MCF 10A (cell line): ENCODE measurements at regions not wholly inside any gene's neighbourhood (a gene's known extent, or its start where the extent isn't known, plus 50 kb on each side); places are given as distances from the start of the nearest gene placed in this dataset.

Experiments
- BruUV-seq: library from RNA; stranded (reverse); fragments of 400-500 nt; replicated peaks from 2 replicates; lab custom pipeline; 2021; lab: Mats Ljungman, UMichigan
- CTCF ChIA-PET: fragments of 300-600 bp; sonication (Branson Sonifier 250); formaldehyde crosslinking; extraction: SDS; loops from one replicate; lab custom pipeline; 2021; ENCODE audit warnings: antibody characterized with exemption, inconsistent platforms; lab: Yijun Ruan, JAX
- POLR2A ChIA-PET: fragments of 300-600, 350-650 bp; sonication (Branson Sonifier 250); formaldehyde crosslinking; extraction: SDS; loops from one replicate; lab custom pipeline; 2020; ENCODE audit warnings: antibody characterized with exemption, inconsistent platforms; lab: Yijun Ruan, JAX
- DNase-seq: peaks from one replicate; pipeline ENCODE4 v3.0.0-alpha.2; 2018; ENCODE audit not compliant: unreplicated experiment
- H3K27ac Mint-ChIP-seq: one replicate; pipeline ENCODE4 v1.8.0; 2022; ENCODE audit warnings: mild to moderate bottlenecking, low read depth, mixed read lengths; ENCODE audit not compliant: unreplicated experiment
- H3K27me3 Mint-ChIP-seq: one replicate; pipeline ENCODE4 v1.8.0; 2022; ENCODE audit warnings: mixed read lengths; ENCODE audit not compliant: insufficient read depth, unreplicated experiment
- H3K36me3 Mint-ChIP-seq: one replicate; pipeline ENCODE4 v1.8.0; 2022; ENCODE audit warnings: mild to moderate bottlenecking, moderate library complexity, mixed read lengths; ENCODE audit not compliant: insufficient read depth, unreplicated experiment
- H3K4me1 Mint-ChIP-seq: one replicate; pipeline ENCODE4 v1.8.0; 2022; ENCODE audit warnings: mixed read lengths; ENCODE audit not compliant: insufficient read depth, unreplicated experiment
- H3K4me3 Mint-ChIP-seq: one replicate; pipeline ENCODE4 v1.8.0; 2022; ENCODE audit warnings: mild to moderate bottlenecking, moderate library complexity, mixed read lengths; ENCODE audit not compliant: unreplicated experiment
- H3K9me3 Mint-ChIP-seq: one replicate; pipeline ENCODE4 v1.8.0; 2022; ENCODE audit warnings: mixed read lengths; ENCODE audit not compliant: unreplicated experiment
- intact Hi-C: fragments of 100-400 bp; cut with micrococcal nuclease; formaldehyde crosslinking; loops from 2 replicates; pipeline ENCODE4 v1.14.1; 2022
- TF ChIP-seq, protein P1 (sequence below): fragments of 200-600 bp; IDR thresholded peaks from one replicate; pipeline ENCODE4 v1.8.0; 2022; ENCODE audit warnings: antibody characterized with exemption, mild to moderate bottlenecking; ENCODE audit not compliant: unreplicated experiment

DNA sequence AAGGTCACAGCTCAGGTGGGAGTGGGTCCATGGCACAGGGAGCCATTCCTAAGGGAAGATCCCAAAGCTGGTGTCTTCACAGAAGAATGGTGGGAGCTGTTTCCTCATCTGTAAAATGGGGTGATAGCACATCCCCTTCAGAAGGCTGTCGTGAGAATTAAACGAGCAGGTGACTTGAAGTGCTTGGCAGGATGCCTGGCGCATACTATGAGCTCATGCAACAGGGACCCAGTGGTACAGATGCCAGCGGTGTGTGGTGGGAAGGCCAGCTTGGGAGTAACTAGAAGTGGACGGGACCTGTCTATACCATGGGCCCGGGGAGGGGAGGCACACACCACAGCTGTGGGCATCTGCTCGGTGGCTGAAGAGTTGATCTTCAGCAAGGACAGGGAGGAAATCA is 189.3 kb upstream of the TNRC6C start:
- Mint-ChIP-seq H3K4me1 (peaks cover 5% of the 10 kb centered on the region), H3K9me3 (no peaks in the 10 kb centered on the region), H3K36me3 (no peaks in the 10 kb centered on the region), H3K4me3 (no peak overlapping the region), H3K27ac (no peak overlapping the region), H3K27me3 (peaks cover 45% of the 10 kb centered on the region)
- ChIA-PET CTCF (no interaction called here), POLR2A (no interaction called here)
- no TSS peak for BruUV-seq
- intact Hi-C loops = no loop called here
- TF ChIP-seq, protein P1, sequence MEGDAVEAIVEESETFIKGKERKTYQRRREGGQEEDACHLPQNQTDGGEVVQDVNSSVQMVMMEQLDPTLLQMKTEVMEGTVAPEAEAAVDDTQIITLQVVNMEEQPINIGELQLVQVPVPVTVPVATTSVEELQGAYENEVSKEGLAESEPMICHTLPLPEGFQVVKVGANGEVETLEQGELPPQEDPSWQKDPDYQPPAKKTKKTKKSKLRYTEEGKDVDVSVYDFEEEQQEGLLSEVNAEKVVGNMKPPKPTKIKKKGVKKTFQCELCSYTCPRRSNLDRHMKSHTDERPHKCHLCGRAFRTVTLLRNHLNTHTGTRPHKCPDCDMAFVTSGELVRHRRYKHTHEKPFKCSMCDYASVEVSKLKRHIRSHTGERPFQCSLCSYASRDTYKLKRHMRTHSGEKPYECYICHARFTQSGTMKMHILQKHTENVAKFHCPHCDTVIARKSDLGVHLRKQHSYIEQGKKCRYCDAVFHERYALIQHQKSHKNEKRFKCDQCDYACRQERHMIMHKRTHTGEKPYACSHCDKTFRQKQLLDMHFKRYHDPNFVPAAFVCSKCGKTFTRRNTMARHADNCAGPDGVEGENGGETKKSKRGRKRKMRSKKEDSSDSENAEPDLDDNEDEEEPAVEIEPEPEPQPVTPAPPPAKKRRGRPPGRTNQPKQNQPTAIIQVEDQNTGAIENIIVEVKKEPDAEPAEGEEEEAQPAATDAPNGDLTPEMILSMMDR = no peak
- no peak for DNase-seq

DNA sequence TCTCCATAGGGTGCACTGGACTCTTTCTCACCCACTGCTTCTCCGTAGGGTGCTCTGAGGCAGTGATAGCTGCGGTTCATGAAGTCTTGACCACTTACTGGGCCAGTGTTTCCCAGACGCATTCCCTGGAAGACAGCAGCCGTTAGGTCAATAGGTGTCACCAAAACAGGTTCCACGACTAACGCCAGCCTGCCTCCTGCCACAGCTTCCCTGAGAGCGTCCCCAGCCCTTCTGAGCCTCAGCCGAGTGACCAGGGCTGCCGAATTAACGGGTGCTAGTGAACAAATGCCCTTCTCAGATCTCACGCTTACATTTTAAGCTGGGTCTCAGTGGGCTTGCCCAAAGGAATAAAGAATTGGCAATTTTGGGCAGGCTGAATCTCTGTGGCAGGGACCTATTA is 188.7 kb upstream of the TNRC6C start:
- CTCF ChIA-PET = no interaction called here

DNA sequence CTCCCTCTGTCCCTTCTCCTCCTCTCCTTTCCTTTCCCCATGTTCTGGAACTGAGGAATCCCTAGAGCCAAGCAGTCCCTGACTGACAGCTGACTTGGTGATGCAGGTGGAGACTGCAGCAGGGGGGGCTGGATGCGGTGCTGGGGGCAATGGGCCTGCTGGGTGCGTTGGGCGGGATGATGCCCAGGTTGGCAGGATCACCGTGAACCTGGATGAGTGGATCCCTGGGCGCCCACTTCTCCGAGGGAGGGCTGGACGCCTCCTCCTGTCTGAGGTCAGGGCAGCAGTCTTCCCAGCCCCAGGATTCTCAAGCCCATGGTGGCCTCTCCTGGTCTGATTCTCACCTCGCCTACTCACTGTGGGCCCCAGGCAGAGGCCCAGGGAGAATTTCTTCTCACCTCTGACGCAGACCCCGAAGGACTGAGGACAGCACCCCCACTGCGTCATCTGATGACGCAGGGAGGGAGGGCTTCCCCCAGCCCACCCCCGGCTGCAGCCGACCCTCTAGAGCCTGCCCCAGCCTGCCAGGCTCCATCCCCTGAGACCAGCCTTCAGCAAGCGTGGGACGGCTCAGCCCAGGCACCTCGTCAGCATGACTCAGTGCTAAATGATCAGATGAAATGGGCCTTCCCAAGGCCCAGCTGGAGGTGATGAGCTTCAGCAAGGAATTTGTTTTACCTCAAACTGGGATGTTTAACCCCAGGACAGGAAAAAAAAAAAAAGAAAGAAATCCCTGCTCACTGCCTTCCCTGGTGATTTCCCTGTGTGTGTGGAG is 188.0 kb upstream of the TNRC6C start:
- Mint-ChIP-seq H3K27ac (no peak overlapping the region), H3K36me3 (no peaks in the 10 kb centered on the region), H3K9me3 (no peaks in the 10 kb centered on the region), H3K4me3 (no peak overlapping the region), H3K4me1 (peaks cover 5% of the 10 kb centered on the region), H3K27me3 (peaks cover 32% of the 10 kb centered on the region)
- intact Hi-C loops = loop anchor here (5.0 kb wide), 1 partner anchor 228 kb away; no protein-coding TSS in a partner anchor
- ChIA-PET CTCF (interaction anchor here (0.7 to 1.5 kb wide), 2 partner anchors 18 to 243 kb away, joined by 3 to 4 read pairs; no protein-coding TSS in a partner anchor), POLR2A (no interaction called here)
- TF ChIP-seq, protein P1 = no peak
- BruUV-seq = no TSS peak
- peak; percentile 22 for DNase-seq

More for the DNA sequence above, 188.7 kb upstream of the TNRC6C start:
- DNase-seq = no peak
- Mint-ChIP-seq H3K9me3 (no peaks in the 10 kb centered on the region), H3K27ac (no peak overlapping the region), H3K4me3 (no peak overlapping the region), H3K27me3 (peaks cover 39% of the 10 kb centered on the region), H3K4me1 (peaks cover 5% of the 10 kb centered on the region), H3K36me3 (no peaks in the 10 kb centered on the region)
- POLR2A ChIA-PET = no interaction called here
- intact Hi-C loops = loop anchor here (5.0 kb wide), 1 partner anchor 227 kb away; no protein-coding TSS in a partner anchor
- no TSS peak for BruUV-seq
- TF ChIP-seq, protein P1 = no peak

DNA sequence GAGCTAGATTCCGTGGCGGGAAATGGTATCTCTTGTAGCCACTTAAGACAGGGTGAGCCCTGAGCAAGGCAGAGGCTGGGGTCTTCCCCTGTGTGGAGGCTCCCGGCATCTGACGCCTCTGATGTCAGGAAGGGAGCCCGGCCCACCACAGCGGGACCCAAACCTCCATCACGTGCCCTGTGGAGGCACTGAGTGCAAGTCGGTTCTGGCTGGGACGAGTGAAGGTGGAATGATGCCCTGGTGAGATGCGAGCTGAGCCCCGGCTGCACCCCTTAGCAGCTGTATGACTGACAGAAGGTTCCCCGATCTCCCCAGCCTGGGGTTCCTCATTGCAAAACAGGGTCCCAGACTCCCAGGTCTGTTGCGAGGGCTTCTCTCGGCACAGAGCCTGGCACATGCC is 187.4 kb upstream of the TNRC6C start:
- no TSS peak for BruUV-seq
- CTCF ChIA-PET = interaction anchor here (0.7 to 1.5 kb wide), 2 partner anchors 18 to 242 kb away, joined by 3 to 4 read pairs; no protein-coding TSS in a partner anchor
- intact Hi-C loops = loop anchor here (5.0 kb wide), 1 partner anchor 229 kb away; no protein-coding TSS in a partner anchor
- no peak overlapping the region for H3K4me3 Mint-ChIP-seq
- POLR2A ChIA-PET = no interaction called here
- H3K4me1 Mint-ChIP-seq = peaks cover 5% of the 10 kb centered on the region
- no peak for DNase-seq
- TF ChIP-seq, protein P1 = no peak
- H3K27ac Mint-ChIP-seq = no peak overlapping the region
- no peaks in the 10 kb centered on the region for H3K36me3 Mint-ChIP-seq
- peaks cover 29% of the 10 kb centered on the region for H3K27me3 Mint-ChIP-seq
- H3K9me3 Mint-ChIP-seq = no peaks in the 10 kb centered on the region
